GM21529 (cell line): ENCODE measurements at regions not wholly inside any gene's neighbourhood (a gene's known extent, or its start where the extent isn't known, plus 50 kb on each side); places are given as distances from the start of the nearest gene placed in this dataset.

Experiments
- ATAC-seq: cut with Tn5 transposase; IDR thresholded peaks from one replicate; pipeline ENCODE4 v1.9.1; 2021; ENCODE audit not compliant: unreplicated experiment

DNA sequence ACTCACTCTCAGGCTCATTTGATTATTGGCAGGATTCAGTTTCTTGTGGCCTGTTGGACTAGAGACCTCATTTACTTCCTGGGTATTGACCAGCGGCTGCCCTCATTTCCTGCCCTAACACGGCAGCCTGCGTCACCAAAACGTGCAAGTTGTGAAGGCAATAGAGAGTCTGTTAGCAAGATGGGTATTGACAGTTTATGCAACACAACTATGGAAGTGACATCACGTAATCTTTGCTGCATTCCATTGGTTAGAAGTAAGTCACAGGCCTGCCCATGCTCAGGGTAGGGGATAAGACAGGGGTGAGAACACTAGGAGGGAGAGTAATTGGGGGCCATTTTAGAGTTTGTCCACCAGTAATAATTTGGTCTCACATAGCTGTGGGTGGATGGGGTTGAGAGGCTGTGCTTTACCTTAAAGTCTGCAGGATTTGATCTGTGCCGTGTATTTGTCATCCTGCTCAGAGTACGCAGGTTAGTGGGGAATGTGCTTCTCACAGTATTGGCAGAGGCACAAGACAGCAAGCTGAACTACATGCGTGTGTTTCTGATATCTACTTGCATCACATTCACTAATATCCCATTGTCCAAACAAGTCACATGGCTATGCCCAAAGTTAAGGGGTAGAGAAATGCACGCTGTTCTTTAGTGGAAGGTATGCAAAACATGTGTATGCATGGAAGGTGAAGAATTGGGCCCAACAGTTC is 83.3 kb downstream of the EDEM1 start:
- no peak for ATAC-seq

DNA sequence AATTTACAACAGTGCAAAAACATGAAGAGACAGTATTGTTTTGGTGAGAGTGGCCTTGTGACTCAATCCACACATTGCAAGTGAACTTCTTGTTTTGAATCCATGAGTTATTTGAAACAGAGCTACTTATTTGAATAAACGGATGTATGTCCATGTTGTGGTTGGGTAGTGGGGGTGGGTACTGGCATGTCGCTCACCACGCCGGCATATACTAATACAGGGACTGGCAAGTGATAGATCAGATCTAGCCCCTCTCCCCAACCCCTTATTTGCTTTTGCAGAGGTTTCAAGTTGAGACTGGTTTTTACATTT is 83.8 kb downstream of the EDEM1 start:
- no peak for ATAC-seq

DNA sequence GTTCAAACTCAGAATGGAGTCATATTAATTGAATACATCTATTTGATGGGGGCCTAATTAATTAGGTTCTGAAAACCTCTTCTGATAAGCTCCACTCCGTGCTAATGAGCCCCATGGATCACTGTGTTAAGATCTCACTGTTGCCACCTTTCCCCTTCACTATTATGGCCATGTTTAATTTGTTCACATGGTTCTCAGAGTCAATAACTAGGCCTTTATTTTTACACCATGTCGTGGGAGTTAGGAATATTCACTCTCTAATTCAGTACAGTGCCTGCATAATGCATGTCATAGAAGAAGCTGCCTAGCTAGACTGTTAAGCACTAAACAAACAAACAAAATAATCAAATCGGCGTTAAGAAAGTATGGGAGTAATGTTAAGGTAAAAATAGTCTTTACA is 84.9 kb downstream of the EDEM1 start:
- no peak for ATAC-seq

DNA sequence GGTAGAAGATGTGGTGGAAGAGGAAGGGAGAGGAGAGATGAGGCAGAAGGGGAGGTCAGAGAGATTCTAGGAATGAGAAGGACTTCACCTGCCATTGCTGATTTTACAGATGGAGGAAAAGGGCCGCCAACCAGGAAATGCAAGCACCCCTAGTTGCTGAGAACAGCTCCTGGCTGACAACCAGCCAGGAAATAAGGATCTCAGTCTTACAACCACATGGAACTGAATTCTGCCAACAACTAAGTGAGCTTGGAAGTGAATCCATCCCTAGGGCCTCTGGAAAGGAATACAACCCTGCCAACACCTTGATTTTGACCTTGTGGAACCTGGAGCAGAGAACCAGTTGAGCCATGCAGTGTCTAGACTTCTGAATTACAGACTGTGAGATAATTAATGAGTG is 86.6 kb downstream of the EDEM1 start:
- ATAC-seq = no peak

DNA sequence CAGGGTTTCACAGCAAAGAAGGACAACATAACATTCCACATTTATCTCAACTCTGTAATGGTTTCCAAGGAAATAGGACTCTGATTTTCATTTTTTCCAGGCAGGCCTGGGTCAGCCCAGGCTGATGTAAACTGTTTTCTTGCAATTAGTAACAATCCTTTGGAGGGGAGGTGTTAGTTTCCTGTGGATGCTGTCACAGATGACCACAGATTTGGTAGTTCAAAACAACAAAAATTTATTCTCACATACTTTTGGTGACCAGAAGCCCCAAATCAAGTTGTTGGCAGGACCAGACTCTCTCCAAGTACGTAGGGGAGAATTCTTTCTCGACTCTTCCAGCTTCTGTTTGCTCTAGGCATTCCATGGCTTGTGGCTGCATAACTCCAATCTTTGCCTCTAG is 88.0 kb downstream of the EDEM1 start:
- ATAC-seq = no peak

DNA sequence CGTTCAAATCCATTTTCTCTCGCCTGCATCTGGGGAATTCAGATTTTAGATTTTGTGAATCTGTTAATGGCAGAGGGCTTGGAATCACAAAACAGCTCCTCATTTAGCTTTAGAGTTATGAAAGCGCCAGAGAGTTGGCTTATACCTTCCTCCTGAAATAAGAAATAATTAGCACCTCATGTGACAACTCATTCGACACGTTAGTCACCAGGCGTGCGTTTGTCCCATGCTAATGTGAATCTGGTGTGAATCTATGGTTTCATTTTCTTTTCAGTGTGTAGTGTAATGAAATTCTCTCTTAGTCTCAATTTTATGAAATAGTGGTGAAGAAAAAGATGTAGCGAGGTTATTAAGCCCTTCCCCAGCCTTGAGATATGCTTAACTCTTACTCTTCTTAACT is 89.4 kb downstream of the EDEM1 start:
- no peak for ATAC-seq

DNA sequence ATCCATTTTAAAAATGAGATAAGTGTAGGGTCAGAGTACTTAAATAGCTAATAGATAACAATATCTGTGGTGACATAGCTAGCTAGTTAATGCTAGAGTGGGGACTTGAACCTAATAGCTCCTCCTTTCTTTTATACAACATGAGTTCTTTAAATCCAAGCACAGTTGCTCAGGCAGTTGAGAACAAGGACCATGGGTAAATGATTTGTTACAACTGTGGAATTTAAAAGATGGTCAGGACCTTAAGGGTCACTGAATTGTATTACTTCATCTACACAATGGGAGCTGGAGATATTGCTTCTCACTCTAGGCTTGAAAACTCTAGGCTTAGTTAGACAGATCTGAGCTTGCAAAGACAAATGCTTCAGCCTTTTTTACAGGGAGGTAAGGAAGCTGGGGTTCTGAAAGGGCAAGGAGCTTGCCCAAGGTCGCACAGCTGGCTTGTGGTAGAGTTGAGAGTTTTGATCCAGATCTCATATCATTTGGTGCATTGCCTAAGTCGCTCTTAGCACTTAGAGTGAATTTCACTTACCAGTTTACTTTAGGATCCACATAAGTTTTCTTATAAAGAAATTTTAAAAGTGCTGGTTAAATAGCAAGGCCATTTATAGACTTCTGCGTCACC is 90.2 kb downstream of the EDEM1 start:
- no peak for ATAC-seq

DNA sequence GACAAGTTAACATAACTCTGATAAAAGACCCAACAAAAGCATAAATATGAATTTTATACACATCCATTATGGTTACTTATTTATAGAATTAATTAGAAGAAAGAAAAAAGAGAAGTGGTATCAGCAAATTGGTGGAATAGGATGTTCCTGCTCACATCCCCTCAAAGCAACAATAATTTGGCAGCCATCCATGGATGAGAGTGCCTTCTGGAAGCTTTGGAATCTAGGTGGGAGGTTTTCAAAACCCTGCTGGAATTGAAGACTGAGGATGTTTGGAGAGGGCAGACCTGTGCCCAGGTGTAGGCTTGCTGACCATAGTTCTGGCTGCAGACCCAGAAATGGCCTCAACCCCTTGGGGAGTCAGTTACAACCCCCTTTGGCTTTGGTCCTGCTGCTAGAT is 91.2 kb downstream of the EDEM1 start:
- ATAC-seq = no peak

DNA sequence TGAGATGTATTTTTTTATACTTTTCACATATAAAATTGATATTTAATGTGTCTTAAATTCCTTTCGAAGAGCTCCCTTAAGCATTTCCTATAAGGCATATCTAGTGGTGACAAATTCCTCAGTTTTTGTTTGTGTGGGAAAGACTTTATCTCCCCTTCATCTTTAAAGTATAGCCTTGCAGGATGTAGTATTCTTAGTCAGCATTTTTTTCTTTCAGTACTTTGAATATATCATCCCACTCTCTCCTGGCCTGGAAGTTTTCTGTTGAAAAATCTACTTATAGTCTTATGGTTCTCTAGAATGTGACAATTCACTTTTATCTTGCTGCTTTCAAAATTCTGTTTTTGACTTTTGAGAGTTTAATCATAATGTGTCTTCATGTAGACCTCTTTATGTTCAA is 95.2 kb downstream of the EDEM1 start:
- no peak for ATAC-seq

DNA sequence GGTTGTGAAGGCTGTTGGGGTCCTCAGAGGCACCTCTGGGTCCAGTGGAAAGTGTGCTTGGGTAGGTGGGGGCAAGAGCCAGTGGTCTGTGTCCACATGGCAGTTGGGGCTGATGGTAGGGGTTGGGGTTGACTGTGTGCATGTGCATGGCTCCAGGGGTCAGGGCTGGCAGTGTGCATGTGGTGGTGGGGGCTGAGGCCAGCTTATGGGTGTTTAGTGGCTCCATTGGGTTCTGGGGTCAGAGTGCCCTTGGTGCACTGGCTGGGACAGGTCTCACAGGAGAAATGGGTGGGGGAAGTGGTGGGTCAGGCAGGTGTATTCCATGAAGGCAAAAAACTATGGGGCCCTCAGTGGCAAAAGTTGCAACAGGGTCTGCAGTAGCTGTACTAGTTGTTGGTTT is 97.9 kb downstream of the EDEM1 start:
- ATAC-seq = no peak

DNA sequence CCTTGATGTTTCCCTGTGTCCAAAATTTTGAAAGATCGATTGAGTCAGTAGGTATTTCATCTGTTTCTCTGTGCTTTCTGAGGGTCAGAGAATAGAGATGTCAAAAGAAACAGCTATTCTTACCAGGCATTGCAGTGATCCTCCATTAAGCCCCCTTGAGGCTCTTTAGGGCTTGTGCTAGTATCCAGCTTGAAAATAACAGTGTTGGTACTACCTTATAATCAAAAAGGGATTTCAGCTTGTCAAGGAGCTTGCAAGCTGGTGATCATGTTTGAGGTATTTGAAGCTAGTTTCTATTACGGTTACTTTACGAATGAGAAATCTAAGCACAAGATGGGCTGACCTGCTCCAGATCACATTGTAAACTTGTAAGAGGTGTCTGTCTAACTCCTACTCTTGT is 103.4 kb downstream of the EDEM1 start:
- no peak for ATAC-seq

DNA sequence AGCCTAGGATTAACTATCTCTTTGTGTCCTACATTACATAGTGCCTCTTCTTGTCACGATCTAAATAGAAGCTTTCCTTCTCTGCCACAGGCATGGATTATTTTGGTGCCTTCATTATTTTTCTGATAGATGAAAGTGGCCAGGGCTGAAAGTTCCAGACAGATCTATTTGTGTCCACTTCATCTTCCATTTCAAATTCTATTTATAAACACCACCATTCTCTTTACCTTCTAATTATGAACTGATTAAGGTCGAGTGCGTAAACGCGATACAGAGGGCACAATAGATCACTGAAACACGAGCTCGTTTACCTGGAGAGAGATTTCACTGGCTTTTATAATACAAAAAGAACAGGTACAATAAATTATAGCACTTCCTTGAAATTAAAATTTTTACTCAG is 105.0 kb downstream of the EDEM1 start:
- no peak for ATAC-seq

DNA sequence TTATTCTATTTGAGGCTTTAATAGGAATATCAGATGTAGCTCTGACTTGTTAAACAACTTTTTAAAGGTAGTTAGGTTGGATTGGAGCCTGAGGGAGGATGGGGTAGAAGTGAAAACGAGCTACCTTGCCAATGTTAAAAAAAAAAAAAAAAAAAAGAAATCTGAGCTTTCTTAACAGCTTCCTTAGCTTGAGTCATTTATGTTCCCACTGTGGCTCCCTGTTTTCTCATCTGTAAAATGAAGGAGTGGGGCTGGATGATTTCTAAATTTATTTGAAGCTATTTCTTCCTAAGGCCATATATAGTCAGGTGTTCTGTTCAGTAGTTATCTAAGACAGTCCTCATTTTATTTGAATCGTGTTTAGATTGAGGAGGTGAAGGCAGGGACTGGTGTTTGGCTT is 105.7 kb downstream of the EDEM1 start:
- no peak for ATAC-seq

DNA sequence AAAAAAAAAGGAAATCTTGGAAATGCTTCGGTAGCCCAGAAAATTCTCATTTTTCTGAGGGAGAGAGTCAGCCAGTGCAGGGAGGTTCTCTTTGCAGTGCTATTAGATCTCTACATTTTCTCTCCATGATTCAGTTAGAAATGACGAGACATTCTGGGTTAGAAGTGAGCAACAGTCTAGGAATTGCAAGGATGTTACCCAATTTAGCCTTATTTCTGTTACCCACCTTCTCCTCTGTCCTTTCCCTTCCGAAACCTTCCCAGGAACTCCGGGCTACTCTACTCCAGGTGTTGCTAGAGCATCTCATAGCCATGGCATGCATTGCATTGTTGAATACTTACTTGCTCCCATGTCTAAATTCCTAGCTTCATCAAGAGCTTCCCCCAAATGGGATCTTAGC is 106.8 kb downstream of the EDEM1 start:
- no peak for ATAC-seq

DNA sequence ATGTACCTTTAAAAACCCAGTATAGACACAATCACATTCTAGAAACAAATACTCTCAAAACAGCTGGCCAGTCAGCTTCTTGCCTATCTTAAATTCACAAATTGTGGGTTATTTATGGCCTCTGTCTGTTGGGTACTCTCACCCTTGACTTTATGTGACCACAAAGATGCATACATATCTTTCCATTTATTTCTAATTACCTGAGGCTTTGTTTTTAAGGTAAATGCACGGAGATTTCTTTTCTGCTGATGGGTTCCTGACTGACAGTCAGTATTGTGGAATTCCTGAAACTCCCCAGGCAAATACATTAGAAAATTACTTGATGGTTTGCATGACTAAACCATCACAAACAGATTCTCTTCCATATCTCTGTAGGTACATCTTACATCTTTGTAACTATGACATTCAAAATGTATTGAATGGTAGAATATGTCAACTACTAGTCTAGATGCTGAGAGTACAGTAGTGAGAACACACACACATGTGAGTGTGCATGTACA is 107.7 kb downstream of the EDEM1 start:
- ATAC-seq = no peak

DNA sequence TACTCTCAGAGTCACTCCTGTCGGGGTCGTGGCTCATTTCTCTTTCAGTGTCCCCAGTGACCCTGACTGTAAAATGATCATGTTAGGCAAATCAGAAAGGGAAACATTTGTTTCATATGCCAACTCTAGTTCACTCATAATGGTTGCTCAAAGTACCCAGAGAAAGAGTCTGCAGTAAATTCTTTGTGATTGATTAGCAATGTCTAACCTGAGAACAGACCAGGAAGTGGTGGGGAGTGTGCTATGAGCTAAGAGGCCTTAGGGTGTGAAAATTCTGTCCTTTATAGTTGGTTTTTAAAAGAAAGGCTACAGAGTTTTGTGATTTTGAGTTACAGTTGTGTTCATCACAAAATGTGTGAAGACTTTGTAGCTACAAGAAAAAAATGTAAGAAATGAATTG is 108.9 kb downstream of the EDEM1 start:
- no peak for ATAC-seq

DNA sequence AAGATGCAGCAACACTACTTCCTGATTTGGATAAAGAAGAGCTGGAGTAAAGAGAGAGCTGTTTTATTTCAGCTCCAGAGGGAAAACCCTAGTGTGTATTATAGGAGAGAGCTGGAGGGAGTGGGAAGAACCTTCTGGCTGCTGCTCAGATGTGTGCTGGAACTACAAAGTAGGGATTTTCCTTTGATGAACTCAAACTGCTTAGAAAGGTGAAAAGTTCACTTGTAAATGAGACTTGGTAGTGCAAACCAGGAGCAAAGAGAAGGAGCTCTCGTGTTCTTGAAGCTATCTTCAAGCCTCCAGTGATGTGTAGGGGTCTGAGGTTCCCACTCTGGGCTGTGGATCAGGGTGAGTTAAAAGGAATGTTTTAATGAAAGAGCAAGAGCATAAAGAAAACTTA is 110.4 kb downstream of the EDEM1 start:
- ATAC-seq = peak; percentile 8

DNA sequence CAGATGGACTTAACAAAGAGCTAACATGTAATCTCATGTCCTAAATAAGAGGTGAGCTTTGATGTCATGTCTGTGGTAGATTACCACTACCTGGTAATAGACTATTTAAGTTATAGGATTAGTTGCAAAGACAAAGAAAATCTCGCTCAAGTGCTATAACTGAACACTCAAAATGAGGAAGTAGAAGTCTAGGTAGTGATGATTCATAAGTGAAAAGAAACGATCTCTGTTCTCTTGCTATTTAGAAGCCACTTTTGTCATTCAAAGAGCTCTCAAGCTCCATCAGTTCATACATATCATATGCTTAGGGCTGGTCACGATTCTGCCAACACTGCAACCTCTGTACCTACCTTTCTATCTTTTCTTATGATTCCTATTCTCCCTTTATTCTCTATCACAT is 110.9 kb downstream of the EDEM1 start:
- peak; percentile 100 for ATAC-seq

DNA sequence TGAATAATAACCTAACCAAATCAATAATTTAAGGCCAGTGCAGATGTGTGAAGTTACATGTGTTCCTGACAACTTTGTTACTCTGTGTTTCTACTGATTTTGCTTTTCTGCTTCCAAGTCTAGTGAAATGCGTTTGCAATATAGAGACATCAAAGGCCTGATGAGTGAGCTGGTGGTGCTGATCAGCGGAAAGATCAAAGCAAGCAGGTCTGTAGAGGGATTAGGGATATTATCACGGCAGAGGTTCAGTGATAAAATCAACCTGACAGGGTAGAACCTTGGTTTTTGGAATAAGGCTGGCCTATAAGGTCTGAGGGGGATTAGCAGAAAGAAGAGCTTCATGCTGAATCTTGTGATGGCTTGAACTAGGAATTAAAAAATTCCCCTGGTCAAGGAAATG is 111.7 kb downstream of the EDEM1 start:
- ATAC-seq = no peak

DNA sequence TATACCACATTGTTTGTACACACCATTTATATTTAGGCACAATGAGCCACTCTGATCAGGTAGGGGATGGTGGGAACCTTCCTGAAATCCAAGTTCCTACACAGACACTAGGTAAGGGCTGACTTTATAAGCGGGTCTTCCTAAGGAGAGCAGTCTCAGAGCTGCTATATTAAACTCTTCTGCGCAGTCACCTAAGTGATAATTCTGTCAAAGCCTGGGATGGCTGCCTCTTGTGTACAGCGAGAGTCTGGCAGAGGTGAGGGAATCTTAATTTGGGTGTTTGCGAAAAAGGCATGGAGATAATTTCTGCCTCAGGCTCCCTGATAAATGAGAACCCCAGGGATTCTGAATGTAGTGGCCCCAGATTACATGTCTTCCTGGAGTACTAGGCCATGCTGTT is 113.1 kb downstream of the EDEM1 start:
- ATAC-seq = no peak

DNA sequence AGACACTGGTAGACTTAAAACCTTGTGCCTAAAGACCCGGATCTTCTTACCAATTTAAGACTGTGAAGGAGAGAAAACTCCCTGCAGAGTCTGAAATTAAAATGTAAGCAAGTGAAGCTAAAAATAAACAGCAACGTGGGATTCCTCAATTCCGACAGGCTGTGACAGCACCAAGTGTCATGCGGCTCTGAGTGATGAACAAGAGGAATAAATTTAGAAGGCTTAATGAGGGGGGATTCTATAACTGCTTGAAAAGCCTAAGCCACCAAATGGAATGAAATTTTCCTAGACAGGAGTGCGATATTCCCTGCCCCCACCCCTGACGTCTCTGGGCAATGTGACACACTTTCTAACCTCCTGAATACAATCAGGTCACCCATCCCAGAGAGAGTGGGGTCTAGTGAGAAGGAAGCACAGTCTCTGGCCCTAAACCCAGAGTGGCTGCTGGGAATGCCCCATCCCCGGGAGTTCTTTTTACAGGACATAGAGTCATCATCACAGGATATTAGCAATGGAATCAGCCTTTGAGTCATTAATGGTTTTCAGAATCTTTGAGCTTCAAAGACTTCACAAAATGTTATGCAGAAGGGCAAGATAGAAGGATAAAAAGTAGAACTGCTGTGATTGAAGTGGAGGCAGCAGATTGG is 114.3 kb downstream of the EDEM1 start:
- ATAC-seq = no peak

DNA sequence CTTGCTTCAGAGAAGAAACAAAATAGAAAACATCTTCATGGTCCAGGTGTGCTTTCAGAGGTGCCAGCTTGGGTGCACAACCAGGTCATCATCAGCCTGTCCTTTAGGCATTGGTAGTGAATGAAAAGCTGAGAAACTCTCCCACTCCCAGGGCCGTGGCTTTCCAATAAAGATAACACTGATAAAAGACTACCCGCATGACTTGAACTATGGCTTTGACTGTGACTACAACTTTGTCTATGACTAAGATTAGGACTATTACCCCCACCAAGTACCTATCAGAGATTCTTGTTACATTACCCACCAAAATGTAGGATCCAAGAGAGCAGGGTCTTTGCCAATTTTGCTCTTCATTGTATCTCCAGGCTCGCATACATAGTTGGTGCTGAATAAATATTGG is 115.2 kb downstream of the EDEM1 start:
- no peak for ATAC-seq

DNA sequence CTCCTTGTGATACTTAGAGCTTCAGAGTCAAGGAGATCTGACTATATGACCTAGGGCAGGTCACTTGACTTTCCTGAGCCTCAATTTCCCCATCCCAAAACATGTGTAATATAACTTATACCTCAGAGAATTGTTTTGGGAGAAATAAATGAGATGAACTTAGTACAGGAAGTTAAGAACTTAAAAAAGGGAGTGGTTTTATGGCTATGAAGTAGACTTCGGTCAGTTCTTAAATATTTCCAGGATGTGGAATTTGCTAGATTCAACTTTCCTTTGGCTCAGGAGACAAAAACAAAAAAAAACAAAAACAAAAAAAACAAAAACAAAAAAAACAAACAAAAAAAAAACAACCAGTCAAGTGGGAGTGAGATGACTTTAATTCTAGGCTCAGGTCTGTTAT is 116.7 kb downstream of the EDEM1 start:
- no peak for ATAC-seq
